CD4-positive, alpha-beta T cell (primary cell): ENCODE measurements at regions not wholly inside any gene's neighbourhood (a gene's known extent, or its start where the extent isn't known, plus 50 kb on each side); places are given as distances from the start of the nearest gene placed in this dataset.

Source experiments
- ATAC-seq: fragments of 200-7000 bp; cut with Tn5 transposase; one replicate; pipeline ENCODE4 v1.10.0; 2022; ENCODE audit warnings: mild to moderate bottlenecking; ENCODE audit not compliant: poor library complexity
- CTCF ChIA-PET: fragments of 350-600 bp; sonication (Branson Sonifier 250); formaldehyde crosslinking; loops from one replicate; lab custom pipeline; 2021; ENCODE audit warnings: antibody characterized with exemption, inconsistent platforms; lab: Charles Lee
- POLR2A ChIA-PET: fragments of 350-600 bp; sonication (Branson Sonifier 250); formaldehyde crosslinking; loops from one replicate; lab custom pipeline; 2021; ENCODE audit warnings: antibody characterized with exemption, inconsistent platforms; lab: Charles Lee
- DNase-seq, 14 experiments: peaks; one replicate each; pipeline ENCODE4 v3.0.0-alpha.2; 2013 to 2020; ENCODE audit warnings: mixed read lengths in 2 of 14
- H3K27ac ChIP-seq, 2 donors: one replicate each; pipeline versions ENCODE4 v1.5.1 to v1.7.0; 2013; ENCODE audit warnings: low read length in 2 of 2, low read depth in 1 of 2, mild to moderate bottlenecking in 1 of 2
- H3K27me3 ChIP-seq, 2 experiments: 1 replicate in 1 of 2; 2 replicates in 1 of 2; pipeline versions ENCODE4 v1.6.1 to v1.7.0; 2013; ENCODE audit warnings: low read length in 2 of 2, control low read depth in 1 of 2, mild to moderate bottlenecking in 1 of 2, moderate library complexity in 1 of 2; ENCODE audit not compliant: insufficient read depth in 2 of 2, control insufficient read depth in 1 of 2
- H3K36me3 ChIP-seq: one replicate; pipeline ENCODE4 v1.6.1; 2013; ENCODE audit warnings: low read length, control low read depth; ENCODE audit not compliant: insufficient read depth
- H3K4me1 ChIP-seq: one replicate; pipeline ENCODE4 v1.6.1; 2013; ENCODE audit warnings: low read length, control low read depth; ENCODE audit not compliant: insufficient read depth
- H3K4me3 ChIP-seq: one replicate; pipeline ENCODE4 v1.5.1; 2013; ENCODE audit warnings: mild to moderate bottlenecking, low read length, moderate library complexity
- H3K9me3 ChIP-seq, 2 experiments: 1 replicate in 1 of 2; 2 replicates in 1 of 2; pipeline versions ENCODE4 v1.6.1 to v1.7.0; 2013; ENCODE audit warnings: low read length in 2 of 2, mild to moderate bottlenecking in 2 of 2, control low read depth in 1 of 2, moderate library complexity in 1 of 2; ENCODE audit not compliant: control insufficient read depth in 1 of 2, insufficient read depth in 1 of 2
- H3K27ac Mint-ChIP-seq: one replicate; pipeline ENCODE4 v1.8.0; 2020; ENCODE audit warnings: mixed read lengths
- H3K27me3 Mint-ChIP-seq: one replicate; pipeline ENCODE4 v1.8.0; 2021; ENCODE audit warnings: mixed read lengths
- H3K36me3 Mint-ChIP-seq: one replicate; pipeline ENCODE4 v1.8.0; 2021; ENCODE audit warnings: low read depth, mixed read lengths
- H3K4me1 Mint-ChIP-seq: one replicate; pipeline ENCODE4 v1.8.0; 2021; ENCODE audit warnings: low read depth, mixed read lengths
- H3K4me3 Mint-ChIP-seq: one replicate; pipeline ENCODE4 v1.8.0; 2020; ENCODE audit warnings: mild to moderate bottlenecking, mixed read lengths
- H3K9me3 Mint-ChIP-seq: one replicate; pipeline ENCODE4 v1.8.0; 2020; ENCODE audit warnings: mixed read lengths
- CTCF ChIP-seq: fragments of 200-600 bp; IDR thresholded peaks from one replicate; pipeline ENCODE4 v1.8.0; 2022; ENCODE audit warnings: antibody characterized with exemption, mild to moderate bottlenecking
- intact Hi-C, 2 experiments: fragments of 100-400 bp; cut with DNase I in 1 of 2; cut with micrococcal nuclease in 1 of 2; formaldehyde crosslinking; loops; one replicate each; pipeline versions ENCODE4 v1.15.1 to v1.9.0; 2023 to 2025; cut with DNase I, micrococcal nuclease

GRCh38 chr9:11549311-11549794 lies 936.6 kb upstream of the PTPRD start:
- POLR2A ChIA-PET = no interaction called here
- DNase-seq = no peak
- H3K27me3 Mint-ChIP-seq = no peaks in the 10 kb centered on the region

GRCh38 chr9:11551106-11551505 lies 938.3 kb upstream of the PTPRD start:
- Histone ChIP-seq H3K4me1 (no peaks in the 10 kb centered on the region), H3K36me3 (no peaks in the 10 kb centered on the region), H3K9me3 (peaks cover 8 to 16% of the 10 kb centered on the region in 2 experiments), H3K27ac (no peak overlapping the region), H3K27me3 (no peaks in the 10 kb centered on the region), H3K4me3 (no peak overlapping the region)
- H3K27me3 Mint-ChIP-seq = no peaks in the 10 kb centered on the region
- intact Hi-C loops = no loop called here
- ChIA-PET POLR2A (no interaction called here), CTCF (interaction anchor here (1.0 kb wide), 1 partner anchor 9 kb away, joined by 3 read pairs; no protein-coding TSS in a partner anchor)
- peaks cover 7% of the 10 kb centered on the region for H3K9me3 Mint-ChIP-seq
- H3K4me1 Mint-ChIP-seq = no peaks in the 10 kb centered on the region
- H3K36me3 Mint-ChIP-seq = no peaks in the 10 kb centered on the region
- DNase-seq = no peak
- ATAC-seq = no peak
- no peak overlapping the region for H3K27ac Mint-ChIP-seq
- TF ChIP-seq CTCF = no peak
- H3K4me3 Mint-ChIP-seq = no peak overlapping the region

More at GRCh38 chr9:11549311-11549794, 936.6 kb upstream of the PTPRD start:
- no peaks in the 10 kb centered on the region for H3K4me1 Mint-ChIP-seq
- no peaks in the 10 kb centered on the region for H3K4me1 ChIP-seq
- no peak for TF ChIP-seq CTCF
- no peaks in the 10 kb centered on the region for H3K36me3 Mint-ChIP-seq
- no peaks in the 10 kb centered on the region for H3K36me3 ChIP-seq
- H3K9me3 ChIP-seq = peaks cover 8 to 16% of the 10 kb centered on the region in 2 experiments
- CTCF ChIA-PET = no interaction called here
- H3K4me3 ChIP-seq = no peak overlapping the region
- H3K9me3 Mint-ChIP-seq = peaks cover 11% of the 10 kb centered on the region
- no peak overlapping the region for H3K4me3 Mint-ChIP-seq
- no peak overlapping the region for H3K27ac ChIP-seq
- no peaks in the 10 kb centered on the region for H3K27me3 ChIP-seq
- intact Hi-C loops = loop anchor here in 1 of 2 experiments (10.0 kb wide), 1 partner anchor 55 kb away; no protein-coding TSS in a partner anchor
- H3K27ac Mint-ChIP-seq = no peak overlapping the region
- no peak for ATAC-seq

- Histone ChIP-seq H3K36me3 (no peaks in the 10 kb centered on the region), H3K9me3 (peaks cover 5 to 6% of the 10 kb centered on the region in 2 experiments), H3K27ac (no peak overlapping the region), H3K27me3 (no peaks in the 10 kb centered on the region), H3K4me1 (no peaks in the 10 kb centered on the region), H3K4me3 (no peak overlapping the region)
- Mint-ChIP-seq H3K27ac (no peak overlapping the region), H3K27me3 (no peaks in the 10 kb centered on the region), H3K9me3 (peaks cover 6% of the 10 kb centered on the region), H3K4me3 (no peak overlapping the region), H3K36me3 (no peaks in the 10 kb centered on the region), H3K4me1 (no peaks in the 10 kb centered on the region)
- ChIA-PET POLR2A (no interaction called here), CTCF (no interaction called here)
- TF ChIP-seq CTCF = no peak
- no peak for DNase-seq
- intact Hi-C loops = no loop called here
- ATAC-seq = no peak
Measured at GRCh38 chr9:11558043-11558442, 945.2 kb upstream of the PTPRD start.
